OCI-LY1 (cell line): ENCODE measurements at regions not wholly inside any gene's neighbourhood (a gene's known extent, or its start where the extent isn't known, plus 50 kb on each side); places are given as distances from the start of the nearest gene placed in this dataset.

Source experiments
- H2AFZ ChIP-seq: fragments of 200-600 bp; sonication (generic), shearing (Covaris generic); 2 replicates; pipeline ENCODE4 v1.6.0; 2014; ENCODE audit warnings: antibody characterized with exemption, mild to moderate bottlenecking, low read length
- H3F3A ChIP-seq: fragments of 200-600 bp; sonication (generic), shearing (Covaris generic); 2 replicates; pipeline ENCODE4 v1.6.0; 2014; ENCODE audit warnings: mild to moderate bottlenecking, antibody characterized with exemption, low read length, moderate library complexity; ENCODE audit not compliant: insufficient read depth
- H3K27ac ChIP-seq: fragments of 200-600 bp; sonication (generic); 2 replicates; pipeline ENCODE4 v1.5.1; 2014; ENCODE audit warnings: low read length, mixed run types, mild to moderate bottlenecking, low read depth; ENCODE audit not compliant: poor library complexity, severe bottlenecking
- H3K27me3 ChIP-seq: fragments of 200-600 bp; sonication (generic); 2 replicates; pipeline ENCODE4 v1.6.0; 2014; ENCODE audit warnings: antibody characterized with exemption, mild to moderate bottlenecking, low read length, moderate library complexity; ENCODE audit not compliant: insufficient read depth
- H3K36me3 ChIP-seq: fragments of 200-600 bp; sonication (generic); 2 replicates; pipeline ENCODE4 v1.6.1; 2014; ENCODE audit warnings: mild to moderate bottlenecking, antibody characterized with exemption, low read length, moderate library complexity, mixed read lengths; ENCODE audit not compliant: insufficient read depth
- H3K4me1 ChIP-seq: fragments of 200-600 bp; sonication (generic); 2 replicates; pipeline ENCODE4 v1.5.1; 2014; ENCODE audit warnings: mild to moderate bottlenecking, low read length, moderate library complexity; ENCODE audit not compliant: insufficient read depth, severe bottlenecking
- H3K4me2 ChIP-seq: fragments of 200-600 bp; sonication (generic), shearing (Covaris generic); 2 replicates; pipeline ENCODE4 v1.6.1; 2014; ENCODE audit warnings: low read length
- H3K4me3 ChIP-seq: fragments of 200-600 bp; sonication (generic); 2 replicates; pipeline ENCODE4 v1.5.1; 2014; ENCODE audit warnings: low read length, low read depth, mild to moderate bottlenecking, mixed read lengths; ENCODE audit not compliant: poor library complexity, severe bottlenecking
- H3K79me2 ChIP-seq: fragments of 200-600 bp; shearing (Covaris generic); 2 replicates; pipeline ENCODE4 v1.6.1; 2016; ENCODE audit warnings: mixed run types, low read length, mixed read lengths; ENCODE audit not compliant: insufficient read depth
- H3K9ac ChIP-seq: fragments of 200-600 bp; sonication (generic), shearing (Covaris generic); 2 replicates; pipeline ENCODE4 v1.6.1; 2014; ENCODE audit warnings: mild to moderate bottlenecking, low read length, mixed read lengths
- H3K9me2 ChIP-seq: fragments of 200-600 bp; sonication (generic), shearing (Covaris generic); 2 replicates; pipeline ENCODE4 v1.6.1; 2014; ENCODE audit warnings: low read depth, mild to moderate bottlenecking, low read length, mixed read lengths
- H3K9me3 ChIP-seq: fragments of 200-600 bp; shearing (Covaris generic); 2 replicates; pipeline ENCODE4 v1.6.1; 2014; ENCODE audit warnings: low read length, mixed read lengths
- H4K20me1 ChIP-seq: fragments of 200-600 bp; sonication (generic), shearing (Covaris generic); 2 replicates; pipeline ENCODE4 v1.6.0; 2016; ENCODE audit warnings: mild to moderate bottlenecking, low read length; ENCODE audit not compliant: insufficient read depth
- CTCF ChIP-seq: fragments of 200-600 bp; sonication (generic), shearing (Covaris generic); IDR thresholded peaks from 2 replicates; pipeline ENCODE4 v1.5.1; 2017; ENCODE audit warnings: mild to moderate bottlenecking, antibody characterized with exemption, low read length, moderate library complexity, mixed read lengths
- EZH2 ChIP-seq: fragments of 200-600 bp; sonication (generic), shearing (Covaris generic); IDR thresholded peaks from 2 replicates; pipeline ENCODE4 v1.8.0; 2017; ENCODE audit warnings: borderline replicate concordance, mixed run types, mild to moderate bottlenecking, antibody characterized with exemption, low read length, moderate library complexity, mixed read lengths

GRCh38 chr1:184190616-184191015 is 139.1 kb downstream of the TSEN15 start:
- no peaks in the 10 kb centered on the region for H3K4me1 ChIP-seq
- no peak overlapping the region for H3K27ac ChIP-seq
- no peaks in the 10 kb centered on the region for H3K27me3 ChIP-seq
- no peaks in the 10 kb centered on the region for H3F3A ChIP-seq
- H3K4me2 ChIP-seq, result no peak overlapping the region
- H3K4me3 ChIP-seq, result no peak overlapping the region
- no peaks in the 10 kb centered on the region for H3K9me2 ChIP-seq
- H3K36me3 ChIP-seq, result no peaks in the 10 kb centered on the region
- H4K20me1 ChIP-seq, result no peaks in the 10 kb centered on the region
- no peak for TF ChIP-seq CTCF
- no peak for TF ChIP-seq EZH2
- H3K9ac ChIP-seq, result no peak overlapping the region
- H2AFZ ChIP-seq, result no peak overlapping the region
- no peaks in the 10 kb centered on the region for H3K9me3 ChIP-seq
- H3K79me2 ChIP-seq, result no peaks in the 10 kb centered on the region

GRCh38 chr1:184191181-184191621 is 139.7 kb downstream of the TSEN15 start:
- Histone ChIP-seq H3K4me2 (no peak overlapping the region), H3K9me2 (no peaks in the 10 kb centered on the region), H3K79me2 (no peaks in the 10 kb centered on the region), H4K20me1 (no peaks in the 10 kb centered on the region), H2AFZ (no peak overlapping the region), H3K4me1 (no peaks in the 10 kb centered on the region), H3K9me3 (no peaks in the 10 kb centered on the region), H3K9ac (no peak overlapping the region), H3K27ac (no peak overlapping the region), H3K27me3 (no peaks in the 10 kb centered on the region), H3K36me3 (no peaks in the 10 kb centered on the region), H3F3A (no peaks in the 10 kb centered on the region), H3K4me3 (no peak overlapping the region)
- TF ChIP-seq EZH2 (no peak), CTCF (no peak)

GRCh38 chr1:184192796-184193195 is 141.3 kb downstream of the TSEN15 start:
- Histone ChIP-seq H3K4me3 (no peak overlapping the region), H3F3A (no peaks in the 10 kb centered on the region), H3K27ac (no peak overlapping the region), H3K9me3 (no peaks in the 10 kb centered on the region), H3K4me1 (no peaks in the 10 kb centered on the region), H2AFZ (no peak overlapping the region), H3K9ac (no peak overlapping the region), H3K4me2 (no peak overlapping the region), H4K20me1 (no peaks in the 10 kb centered on the region), H3K79me2 (no peaks in the 10 kb centered on the region), H3K36me3 (no peaks in the 10 kb centered on the region), H3K9me2 (no peaks in the 10 kb centered on the region), H3K27me3 (no peaks in the 10 kb centered on the region)
- TF ChIP-seq CTCF, result no peak
- TF ChIP-seq EZH2, result no peak
